ENCODE measurements at regions not wholly inside any gene's neighbourhood (a gene's known extent, or its start where the extent isn't known, plus 50 kb on each side); places are given as distances from the start of the nearest gene placed in this dataset.

DNA sequence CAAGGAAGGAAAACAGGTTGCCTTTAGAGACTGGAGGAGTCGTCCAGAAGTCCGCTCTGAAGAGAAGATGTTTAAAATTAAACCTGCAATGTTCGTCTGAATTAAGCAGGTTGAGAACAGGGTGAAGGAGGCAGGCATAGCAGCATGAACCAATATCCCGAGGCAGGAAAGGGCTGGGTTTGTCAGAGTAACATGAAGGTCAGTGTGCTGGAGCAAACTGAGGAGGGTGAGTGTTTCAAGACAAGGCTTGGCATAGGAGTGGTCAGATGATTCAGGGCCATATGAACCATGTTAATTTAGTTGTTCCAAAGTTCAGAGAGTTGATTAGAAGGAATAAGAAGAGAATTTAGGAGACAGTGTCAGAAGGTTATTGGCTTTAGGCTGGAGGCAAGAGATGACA is 93.3 kb downstream of the UTRN start:
- no peak for TF ChIP-seq POLR2A (IDR thresholded peaks at IDR 0.05; ENCODE audit: low read length)
- TF ChIP-seq GATA1 (IDR thresholded peaks at IDR 0.05; ENCODE audit: low read depth, low read length), result no peak
